ENCODE measurements at regions not wholly inside any gene's neighbourhood (a gene's known extent, or its start where the extent isn't known, plus 50 kb on each side); places are given as distances from the start of the nearest gene placed in this dataset.
"Not testable (repeated sequence)": the region's sequence is repeated elsewhere in the genome, so short reads cannot be mapped to it uniquely, and the experiment has no call there.

GRCh38 chr13:79974935-79975650 is 365.8 kb downstream of the SPRY2 start:
- not testable (repeated sequence) for DNase-seq

DNA sequence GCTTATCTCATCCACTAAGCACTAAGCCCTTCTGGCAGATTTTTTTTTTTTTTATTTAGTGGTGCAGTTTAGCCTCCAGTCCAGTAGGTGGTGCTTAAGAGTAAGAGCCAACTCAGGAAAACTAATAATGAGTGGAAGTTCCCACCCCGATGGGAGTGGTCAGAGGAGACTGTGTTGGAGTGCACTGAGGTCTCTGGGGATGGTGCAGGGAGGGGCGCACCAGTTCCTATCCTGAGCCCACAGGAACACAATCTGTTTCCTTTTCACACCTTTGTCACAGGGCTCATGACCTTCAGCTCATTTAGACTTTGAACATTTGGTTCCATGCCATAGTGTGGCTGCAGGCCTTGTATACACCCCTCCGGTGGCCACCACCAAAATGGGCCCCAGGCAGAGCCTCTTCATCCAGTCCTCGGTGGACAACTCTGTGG is 367.4 kb downstream of the SPRY2 start:
- peak in 3 of 4 experiments; percentile 6 to 27 (median 13) for DNase-seq

DNA sequence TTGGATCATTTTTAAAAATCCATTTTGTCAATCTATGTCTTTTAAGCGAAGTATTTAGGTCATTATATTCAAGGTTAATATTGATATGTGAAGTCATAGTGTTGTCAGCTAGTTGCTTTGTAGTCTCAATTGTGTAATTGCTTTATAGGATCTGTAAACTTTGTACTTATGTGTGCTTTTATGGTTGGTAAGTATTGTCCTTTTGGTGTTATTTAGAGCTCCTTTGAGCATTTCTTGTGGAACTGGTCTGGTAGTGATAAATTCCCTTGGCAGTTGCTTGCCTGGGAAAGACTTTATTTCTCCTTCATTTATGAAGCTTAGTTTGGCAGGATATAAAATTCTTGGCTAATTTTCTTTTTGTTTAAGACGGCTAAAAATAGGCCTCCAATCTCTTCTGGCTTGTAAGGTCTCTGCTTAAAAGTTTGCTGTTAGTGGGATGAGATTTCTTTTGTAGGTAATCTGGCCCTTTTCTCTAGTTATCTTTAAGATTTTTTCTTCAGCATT is 368.8 kb downstream of the SPRY2 start:
- DNase-seq, result no peak

DNA sequence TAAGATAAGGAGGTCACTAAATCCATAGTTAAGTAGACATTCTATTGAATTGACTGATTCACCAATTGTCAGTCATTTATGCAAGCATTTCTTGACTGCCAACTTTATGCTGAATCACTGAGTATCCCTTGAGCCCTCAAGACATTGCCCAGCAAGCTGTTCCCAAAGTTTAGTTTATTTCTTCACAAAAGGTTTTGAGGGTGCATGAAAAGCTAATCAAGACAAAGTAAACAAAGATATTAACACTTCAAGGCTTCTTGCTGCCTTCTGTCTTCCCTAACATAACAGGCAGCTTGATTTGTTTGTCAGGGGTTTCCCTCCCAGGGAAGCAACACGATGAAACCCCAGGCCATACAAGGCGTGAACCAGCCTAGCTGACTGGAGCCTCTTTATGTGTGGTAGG is 374.4 kb downstream of the SPRY2 start:
- no peak for DNase-seq

DNA sequence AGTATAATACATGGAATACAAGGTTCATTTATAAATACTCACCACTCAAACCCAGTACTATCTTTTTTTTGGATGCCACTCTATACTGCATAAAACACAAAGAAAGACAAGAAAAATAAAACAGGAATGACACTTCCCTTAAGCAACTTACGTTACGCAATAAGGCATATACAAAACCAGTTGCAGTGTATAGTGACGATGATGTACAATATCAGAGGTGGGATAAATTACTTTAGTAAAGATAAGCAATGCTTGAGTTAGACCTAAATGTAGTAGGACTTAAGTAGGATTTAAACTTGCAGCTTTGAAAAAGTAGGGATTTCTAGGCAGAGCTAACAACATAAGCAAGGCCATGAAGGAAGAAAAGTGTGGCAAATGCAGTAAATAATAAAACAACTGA is 374.9 kb downstream of the SPRY2 start:
- DNase-seq, result peak in 2 of 4 experiments; percentile 42 to 62

GRCh38 chr13:79946556-79946955 is 394.4 kb downstream of the SPRY2 start:
- DNase-seq, result no peak

DNA sequence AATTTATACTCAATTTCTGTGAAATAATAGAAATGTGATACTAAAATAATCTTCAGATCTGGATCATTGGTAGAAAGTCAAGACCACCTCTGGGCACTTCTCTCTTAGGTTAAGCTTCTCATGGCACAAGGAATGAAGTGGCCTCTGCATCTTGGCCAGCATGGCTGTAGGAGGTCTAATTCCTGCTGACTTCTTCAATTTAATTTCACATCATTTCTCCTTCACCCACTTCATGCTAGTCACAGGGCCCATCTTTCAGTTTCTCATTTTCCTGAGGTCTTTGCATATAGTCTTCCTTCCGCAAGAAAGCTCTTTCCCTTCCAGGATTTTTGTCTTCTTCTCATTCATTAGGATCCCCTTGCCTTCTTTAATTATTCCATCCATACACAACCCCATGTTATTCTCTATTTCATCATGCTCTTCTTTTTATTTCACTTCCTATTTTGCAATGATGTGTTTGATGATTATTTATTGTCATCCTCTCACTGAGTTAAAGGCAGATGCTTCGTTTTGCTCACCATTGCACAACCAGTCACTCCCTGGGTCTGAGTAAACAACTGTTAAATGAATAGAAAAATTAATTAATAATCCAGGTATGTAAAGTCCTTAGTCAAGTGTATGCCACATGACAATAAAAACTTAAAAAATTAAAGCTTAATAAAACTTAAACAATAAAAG is 397.4 kb downstream of the SPRY2 start:
- peak; percentile 30 to 67 (median 56) for DNase-seq

GRCh38 chr13:79941752-79942151 is 399.2 kb downstream of the SPRY2 start:
- no peak for DNase-seq

GRCh38 chr13:79939689-79940088 is 401.2 kb downstream of the SPRY2 start:
- no peak for DNase-seq

DNA sequence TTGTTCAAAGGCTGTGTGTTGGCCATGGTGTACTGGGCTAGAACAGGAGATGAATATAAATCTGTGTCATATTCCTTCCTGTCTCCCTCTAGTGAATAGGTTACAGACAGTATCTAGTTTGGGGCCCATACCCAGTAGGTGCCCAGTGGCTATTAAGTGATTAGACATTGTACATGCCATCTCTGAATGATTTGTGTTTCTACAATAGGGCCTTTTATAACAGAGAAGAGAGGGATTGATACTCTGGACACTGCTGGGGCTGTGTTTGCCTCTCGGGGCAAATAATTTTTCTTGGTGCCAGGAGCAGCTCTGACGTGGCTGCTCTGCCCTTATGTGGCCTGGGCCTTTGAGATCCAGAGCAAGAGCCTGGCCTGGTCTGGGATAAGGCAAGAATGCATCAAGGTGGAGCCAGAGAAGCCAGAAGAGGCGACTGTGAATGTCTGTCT is 403.1 kb downstream of the SPRY2 start:
- no peak for DNase-seq

GRCh38 chr13:79937311-79937710 is 403.6 kb downstream of the SPRY2 start:
- no peak for DNase-seq

GRCh38 chr13:79936368-79937136 is 404.4 kb downstream of the SPRY2 start:
- no peak for DNase-seq

GRCh38 chr13:79935121-79935520 is 405.8 kb downstream of the SPRY2 start:
- DNase-seq, result no peak

GRCh38 chr13:79933389-79933788 is 407.5 kb downstream of the SPRY2 start:
- no peak for DNase-seq

DNA sequence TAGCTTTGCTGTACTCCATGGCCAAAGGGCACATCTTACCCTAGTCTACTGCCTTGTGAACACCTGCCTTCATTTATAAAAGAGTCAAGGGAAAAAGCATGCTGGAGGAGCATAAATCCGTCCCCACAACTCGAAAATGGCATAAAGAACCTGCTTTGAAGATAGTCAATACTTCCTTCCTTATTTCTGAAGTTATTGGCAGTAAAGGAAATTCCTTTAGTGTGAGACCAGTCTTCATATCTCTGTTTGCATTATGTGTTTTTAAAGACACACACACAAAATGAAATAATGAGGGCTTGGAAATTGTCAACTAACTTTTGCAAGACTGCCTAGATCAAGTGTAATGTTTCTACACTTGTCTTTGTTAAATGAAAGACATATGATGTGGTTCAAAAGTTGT is 408.4 kb downstream of the SPRY2 start:
- DNase-seq, result no peak

DNA sequence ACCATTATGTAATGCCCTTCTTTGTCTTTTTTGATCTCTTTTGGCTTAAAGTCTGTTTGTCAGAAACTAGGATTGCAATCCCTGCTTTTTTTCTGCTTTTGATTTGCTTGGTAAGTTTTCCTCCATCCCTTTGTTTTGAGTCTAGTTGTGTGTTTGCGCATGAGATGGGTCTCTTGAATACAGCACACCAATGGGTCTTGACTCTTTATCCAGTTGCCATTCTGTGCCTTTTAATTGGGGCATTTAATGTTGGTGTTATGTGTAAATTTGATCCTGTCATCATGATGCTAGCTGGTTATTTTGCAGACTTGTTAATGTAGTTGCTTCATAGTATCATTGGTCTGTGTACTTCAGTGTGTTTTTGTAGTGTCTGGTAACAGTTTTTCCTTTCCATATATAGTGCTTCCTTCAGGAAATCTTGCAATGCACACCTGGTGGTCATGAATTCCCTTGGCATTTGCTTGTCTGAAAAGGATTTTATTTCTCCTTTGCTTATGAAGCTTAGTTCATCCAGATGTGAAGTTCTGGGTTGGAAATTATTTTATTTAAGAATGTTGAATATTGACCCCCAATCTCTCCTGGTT is 416.9 kb downstream of the SPRY2 start:
- DNase-seq, result not testable (repeated sequence)

DNA sequence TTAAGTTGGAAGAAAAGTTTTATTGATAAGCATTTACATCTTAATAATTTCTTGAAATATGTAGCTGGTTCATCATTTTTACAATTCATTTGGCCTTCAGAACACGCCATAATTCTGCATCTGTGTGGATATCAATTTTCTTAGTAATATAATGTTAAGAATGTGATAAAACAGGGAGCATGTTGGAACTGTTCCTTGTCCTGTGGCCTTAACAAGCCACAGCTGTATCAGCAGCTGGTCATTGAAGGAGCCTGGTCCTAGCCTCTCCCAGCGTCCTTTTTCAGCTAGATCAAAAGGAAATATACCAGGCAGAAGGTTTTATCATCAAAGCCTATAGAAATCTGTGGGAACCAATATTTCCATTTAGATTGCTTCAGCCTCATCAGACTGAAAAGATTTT is 421.8 kb downstream of the SPRY2 start:
- no peak for DNase-seq

GRCh38 chr13:79918620-79919019 is 422.3 kb downstream of the SPRY2 start:
- no peak for DNase-seq

GRCh38 chr13:79917628-79918027 is 423.3 kb downstream of the SPRY2 start:
- peak in 2 of 4 experiments; percentile 12 to 20 for DNase-seq

DNA sequence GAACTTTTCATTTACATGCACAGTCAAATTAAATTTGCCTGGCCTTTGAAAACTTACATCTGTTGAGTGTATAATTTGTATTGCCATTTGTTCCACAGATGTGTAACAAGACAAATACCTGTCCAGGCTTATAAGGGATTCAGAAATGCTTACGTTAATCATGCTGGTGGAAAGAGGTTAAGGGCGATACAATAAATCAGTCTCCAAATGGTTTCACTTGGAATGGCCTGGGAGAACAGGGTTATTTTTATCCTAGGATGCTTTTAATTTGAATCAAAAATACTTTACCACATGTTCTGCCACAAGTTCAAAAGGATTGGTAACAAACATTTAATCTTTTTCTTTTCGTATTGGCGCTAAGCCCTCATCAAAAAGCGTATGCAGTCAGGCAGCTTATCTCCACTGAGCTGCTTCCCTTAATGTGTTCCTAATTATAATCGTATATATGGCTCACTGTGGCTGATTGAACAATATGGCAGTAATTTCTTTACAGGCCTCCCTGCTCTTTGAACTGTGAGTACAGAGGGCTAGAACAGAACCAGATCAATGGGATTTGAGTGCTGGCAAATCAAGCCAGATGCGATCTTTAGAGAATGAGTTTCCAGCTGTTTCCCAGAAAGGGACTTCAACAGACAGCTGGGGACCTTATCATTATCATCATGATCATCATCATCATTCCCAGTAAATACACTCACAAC is 425.7 kb downstream of the SPRY2 start:
- no peak for DNase-seq

- DNase-seq, result no peak
Measured at GRCh38 chr13:79913141-79913827, 427.6 kb downstream of the SPRY2 start.

GRCh38 chr13:79912403-79912802 is 428.5 kb downstream of the SPRY2 start:
- no peak for DNase-seq
